Natural killer cell treated with Interleukin-12 subunit alpha and Interleukin-12 subunit beta and Interleukin-15 and Interleukin-18, amount 100 ng/mL, for 72 hours (primary cell): ENCODE measurements at regions not wholly inside any gene's neighbourhood (a gene's known extent, or its start where the extent isn't known, plus 50 kb on each side); places are given as distances from the start of the nearest gene placed in this dataset.
"Not testable (repeated sequence)": the region's sequence is repeated elsewhere in the genome, so short reads cannot be mapped to it uniquely, and the experiment has no call there.

ENCODE experiments used
- ATAC-seq, 2 donors: fragments of 150-1000 bp; cut with Tn5 transposase in 1 of 2; sonication (Bioruptor Pico), chemical (Tn5 transposase) in 1 of 2; 2 replicates each; pipeline ENCODE4 v1.10.0; 2021
- DNase-seq: peaks from one replicate; pipeline ENCODE4 v3.0.0; 2022; ENCODE audit warnings: low spot score
- H3K27ac Mint-ChIP-seq, 2 donors: 1 replicate in 1 of 2; 2 replicates in 1 of 2; pipeline ENCODE4 v1.8.0; 2022; ENCODE audit warnings: mixed read lengths in 2 of 2, mild to moderate bottlenecking in 1 of 2, moderate library complexity in 1 of 2
- H3K27me3 Mint-ChIP-seq, 2 donors: 1 replicate in 1 of 2; 2 replicates in 1 of 2; pipeline ENCODE4 v1.8.0; 2022; ENCODE audit warnings: mixed read lengths in 2 of 2
- H3K36me3 Mint-ChIP-seq: one replicate; pipeline ENCODE4 v1.8.0; 2022; ENCODE audit warnings: mixed read lengths
- H3K4me1 Mint-ChIP-seq, 2 donors: 1 replicate in 1 of 2; 2 replicates in 1 of 2; pipeline ENCODE4 v1.8.0; 2022; ENCODE audit warnings: low read depth in 2 of 2, mixed read lengths in 2 of 2, mild to moderate bottlenecking in 1 of 2
- H3K4me3 Mint-ChIP-seq: one replicate; pipeline ENCODE4 v1.8.0; 2022; ENCODE audit warnings: mixed read lengths
- H3K9me3 Mint-ChIP-seq: 2 replicates; pipeline ENCODE4 v1.8.0; 2022; ENCODE audit warnings: mixed read lengths

GRCh38 chr9:75653750-75654149 is 236.7 kb upstream of the PCSK5 start:
- Mint-ChIP-seq H3K27me3 (no peaks in the 10 kb centered on the region), H3K4me1 (no peaks in the 10 kb centered on the region), H3K4me3 (no peak overlapping the region), H3K27ac (no peak overlapping the region), H3K36me3 (no peaks in the 10 kb centered on the region), H3K9me3 (peaks cover 4% of the 10 kb centered on the region)
- DNase-seq, result no peak
- no peak for ATAC-seq

- H3K36me3 Mint-ChIP-seq, result no peaks in the 10 kb centered on the region
- H3K27ac Mint-ChIP-seq, result no peak overlapping the region
- DNase-seq (no peak), ATAC-seq (no peak)
- H3K4me3 Mint-ChIP-seq, result no peak overlapping the region
- peaks cover 4% of the 10 kb centered on the region for H3K9me3 Mint-ChIP-seq
- no peaks in the 10 kb centered on the region for H3K27me3 Mint-ChIP-seq
- no peaks in the 10 kb centered on the region for H3K4me1 Mint-ChIP-seq
Measured at GRCh38 chr9:75657015-75657414, 233.5 kb upstream of the PCSK5 start.

- no peak overlapping the region for H3K27ac Mint-ChIP-seq
- no peak overlapping the region for H3K4me3 Mint-ChIP-seq
- no peaks in the 10 kb centered on the region for H3K36me3 Mint-ChIP-seq
- ATAC-seq (no peak), DNase-seq (no peak)
- H3K27me3 Mint-ChIP-seq, result no peaks in the 10 kb centered on the region
- no peaks in the 10 kb centered on the region for H3K4me1 Mint-ChIP-seq
- H3K9me3 Mint-ChIP-seq, result no peaks in the 10 kb centered on the region
Measured at GRCh38 chr9:75658301-75658905, 232.1 kb upstream of the PCSK5 start.

- Mint-ChIP-seq H3K36me3 (no peaks in the 10 kb centered on the region), H3K9me3 (no peaks in the 10 kb centered on the region), H3K27ac (no peak overlapping the region), H3K27me3 (no peaks in the 10 kb centered on the region), H3K4me1 (no peaks in the 10 kb centered on the region), H3K4me3 (no peak overlapping the region)
- DNase-seq (no peak), ATAC-seq (no peak)
Measured at GRCh38 chr9:75664597-75664996, 225.9 kb upstream of the PCSK5 start.

- H3K27me3 Mint-ChIP-seq, result no peaks in the 10 kb centered on the region
- ATAC-seq (no peak), DNase-seq (no peak)
- no peaks in the 10 kb centered on the region for H3K36me3 Mint-ChIP-seq
- H3K4me3 Mint-ChIP-seq, result no peak overlapping the region
- no peak overlapping the region for H3K27ac Mint-ChIP-seq
- H3K9me3 Mint-ChIP-seq, result no peaks in the 10 kb centered on the region
- no peaks in the 10 kb centered on the region for H3K4me1 Mint-ChIP-seq
Measured at GRCh38 chr9:75666856-75667554, 223.5 kb upstream of the PCSK5 start.

- ATAC-seq, result no peak
- no peaks in the 10 kb centered on the region for H3K4me1 Mint-ChIP-seq
- no peaks in the 10 kb centered on the region for H3K36me3 Mint-ChIP-seq
- H3K27ac Mint-ChIP-seq, result no peak overlapping the region
- DNase-seq, result no peak
- H3K9me3 Mint-ChIP-seq, result no peaks in the 10 kb centered on the region
- no peaks in the 10 kb centered on the region for H3K27me3 Mint-ChIP-seq
- no peak overlapping the region for H3K4me3 Mint-ChIP-seq
Measured at GRCh38 chr9:75669721-75670120, 220.8 kb upstream of the PCSK5 start.

- H3K27me3 Mint-ChIP-seq, result no peaks in the 10 kb centered on the region
Measured at GRCh38 chr9:75671354-75671753, 219.1 kb upstream of the PCSK5 start.

GRCh38 chr9:75672478-75672877 is 218.0 kb upstream of the PCSK5 start:
- no peaks in the 10 kb centered on the region for H3K4me1 Mint-ChIP-seq
- H3K9me3 Mint-ChIP-seq, result peaks cover 4% of the 10 kb centered on the region
- no peaks in the 10 kb centered on the region for H3K36me3 Mint-ChIP-seq
- no peak for ATAC-seq
- H3K27ac Mint-ChIP-seq, result no peak overlapping the region
- no peak overlapping the region for H3K4me3 Mint-ChIP-seq
- DNase-seq, result no peak
- no peaks in the 10 kb centered on the region for H3K27me3 Mint-ChIP-seq

More at GRCh38 chr9:75671354-75671753, 219.1 kb upstream of the PCSK5 start:
- H3K4me1 Mint-ChIP-seq, result no peaks in the 10 kb centered on the region
- no peak for DNase-seq
- H3K9me3 Mint-ChIP-seq, result peaks cover 4% of the 10 kb centered on the region
- no peak for ATAC-seq
- H3K4me3 Mint-ChIP-seq, result no peak overlapping the region
- no peaks in the 10 kb centered on the region for H3K36me3 Mint-ChIP-seq
- no peak overlapping the region for H3K27ac Mint-ChIP-seq

GRCh38 chr9:75683591-75683990 is 206.9 kb upstream of the PCSK5 start:
- no peaks in the 10 kb centered on the region for H3K36me3 Mint-ChIP-seq
- ATAC-seq, result no peak

GRCh38 chr9:75685062-75685461 is 205.4 kb upstream of the PCSK5 start:
- H3K4me1 Mint-ChIP-seq, result no peaks in the 10 kb centered on the region
- H3K27me3 Mint-ChIP-seq, result no peaks in the 10 kb centered on the region
- H3K9me3 Mint-ChIP-seq, result peaks cover 7% of the 10 kb centered on the region
- no peak overlapping the region for H3K27ac Mint-ChIP-seq
- no peak for DNase-seq
- ATAC-seq, result no peak
- H3K36me3 Mint-ChIP-seq, result no peaks in the 10 kb centered on the region
- no peak overlapping the region for H3K4me3 Mint-ChIP-seq

More at GRCh38 chr9:75683591-75683990, 206.9 kb upstream of the PCSK5 start:
- Mint-ChIP-seq H3K9me3 (peaks cover 3% of the 10 kb centered on the region), H3K27me3 (no peaks in the 10 kb centered on the region), H3K4me3 (no peak overlapping the region), H3K4me1 (no peaks in the 10 kb centered on the region), H3K27ac (no peak overlapping the region)
- DNase-seq, result no peak

GRCh38 chr9:75687359-75687953 is 203.0 kb upstream of the PCSK5 start:
- Mint-ChIP-seq H3K4me3 (no peak overlapping the region), H3K27me3 (no peaks in the 10 kb centered on the region), H3K4me1 (no peaks in the 10 kb centered on the region), H3K9me3 (peaks cover 7% of the 10 kb centered on the region), H3K27ac (no peak overlapping the region), H3K36me3 (no peaks in the 10 kb centered on the region)
- ATAC-seq, result no peak
- no peak for DNase-seq

- H3K4me1 Mint-ChIP-seq, H3K9me3 Mint-ChIP-seq, H3K4me3 Mint-ChIP-seq, ATAC-seq, H3K27me3 Mint-ChIP-seq, DNase-seq, H3K36me3 Mint-ChIP-seq, H3K27ac Mint-ChIP-seq: not testable (repeated sequence)
Measured at GRCh38 chr9:75690551-75690950, 199.9 kb upstream of the PCSK5 start.

GRCh38 chr9:75691408-75691807 is 199.1 kb upstream of the PCSK5 start:
- Mint-ChIP-seq H3K9me3 (peaks cover 4% of the 10 kb centered on the region), H3K4me3 (no peak overlapping the region), H3K27me3 (peaks cover 0 to 2% of the 10 kb centered on the region in 2 donors), H3K36me3 (no peaks in the 10 kb centered on the region), H3K27ac (no peak overlapping the region), H3K4me1 (no peaks in the 10 kb centered on the region)
- DNase-seq (no peak), ATAC-seq (no peak)

- no peak overlapping the region for H3K4me3 Mint-ChIP-seq
- no peak overlapping the region for H3K27ac Mint-ChIP-seq
- H3K4me1 Mint-ChIP-seq, result no peaks in the 10 kb centered on the region
- H3K27me3 Mint-ChIP-seq, result peaks cover 0 to 2% of the 10 kb centered on the region in 2 donors
- no peak for DNase-seq
- no peak for ATAC-seq
- peaks cover 4% of the 10 kb centered on the region for H3K9me3 Mint-ChIP-seq
- H3K36me3 Mint-ChIP-seq, result no peaks in the 10 kb centered on the region
Measured at GRCh38 chr9:75692309-75692708, 198.2 kb upstream of the PCSK5 start.
